Type B pancreatic cell (in vitro differentiated cells): ENCODE measurements at regions not wholly inside any gene's neighbourhood (a gene's known extent, or its start where the extent isn't known, plus 50 kb on each side); places are given as distances from the start of the nearest gene placed in this dataset.

Experiments used
- DNase-seq: peaks from one replicate; pipeline ENCODE4 v3.0.0; 2021; ENCODE audit warnings: mixed read lengths; ENCODE audit not compliant: unreplicated experiment; ENCODE audit errors: extremely low spot score
- H3K27ac Mint-ChIP-seq: 2 replicates; pipeline ENCODE4 v1.8.0; 2021; ENCODE audit warnings: mild to moderate bottlenecking, mixed read lengths
- H3K27me3 Mint-ChIP-seq: 2 replicates; pipeline ENCODE4 v1.8.0; 2021; ENCODE audit warnings: mixed read lengths
- H3K36me3 Mint-ChIP-seq: 2 replicates; pipeline ENCODE4 v1.8.0; 2021; ENCODE audit warnings: mixed read lengths
- H3K4me1 Mint-ChIP-seq: one replicate; pipeline ENCODE4 v1.8.0; 2021; ENCODE audit warnings: mixed read lengths; ENCODE audit not compliant: unreplicated experiment
- H3K4me3 Mint-ChIP-seq: 2 replicates; pipeline ENCODE4 v1.8.0; 2021; ENCODE audit warnings: mild to moderate bottlenecking, mixed read lengths
- H3K9me3 Mint-ChIP-seq: 2 replicates; pipeline ENCODE4 v1.8.0; 2021; ENCODE audit warnings: mixed read lengths
- CTCF ChIP-seq: fragments of 200-600 bp; sonication (generic); conservative IDR thresholded peaks from 2 replicates; pipeline ENCODE4 v1.5.0; 2021; ENCODE audit warnings: antibody characterized with exemption, mild to moderate bottlenecking

GRCh38 chr2:118568700-118569099 is 278.7 kb downstream of the EN1 start:
- Mint-ChIP-seq H3K27me3 (peaks cover 77% of the 10 kb centered on the region), H3K4me1 (no peaks in the 10 kb centered on the region), H3K9me3 (no peaks in the 10 kb centered on the region), H3K36me3 (no peaks in the 10 kb centered on the region), H3K4me3 (no peak overlapping the region), H3K27ac (no peak overlapping the region)
- TF ChIP-seq CTCF: no peak
- no peak for DNase-seq

GRCh38 chr2:118565786-118566540 is 281.5 kb downstream of the EN1 start:
- no peak for DNase-seq
- Mint-ChIP-seq H3K27me3 (peaks cover 75% of the 10 kb centered on the region), H3K4me3 (no peak overlapping the region), H3K4me1 (no peaks in the 10 kb centered on the region), H3K36me3 (no peaks in the 10 kb centered on the region), H3K9me3 (no peaks in the 10 kb centered on the region), H3K27ac (no peak overlapping the region)
- TF ChIP-seq CTCF: no peak

GRCh38 chr2:118565301-118565700 is 282.1 kb downstream of the EN1 start:
- DNase-seq: no peak
- Mint-ChIP-seq H3K4me1 (no peaks in the 10 kb centered on the region), H3K27me3 (peaks cover 74% of the 10 kb centered on the region), H3K36me3 (no peaks in the 10 kb centered on the region), H3K9me3 (no peaks in the 10 kb centered on the region), H3K27ac (no peak overlapping the region), H3K4me3 (no peak overlapping the region)
- no peak for TF ChIP-seq CTCF

- Mint-ChIP-seq H3K9me3 (no peaks in the 10 kb centered on the region), H3K27ac (no peak overlapping the region), H3K27me3 (peaks cover 53% of the 10 kb centered on the region), H3K36me3 (no peaks in the 10 kb centered on the region), H3K4me3 (no peak overlapping the region), H3K4me1 (no peaks in the 10 kb centered on the region)
- DNase-seq: no peak
- no peak for TF ChIP-seq CTCF
These were observed 285.3 kb downstream of the EN1 start for GRCh38 chr2:118562144-118562543.

- H3K36me3 Mint-ChIP-seq: no peaks in the 10 kb centered on the region
- H3K4me3 Mint-ChIP-seq: no peak overlapping the region
- no peak for TF ChIP-seq CTCF
- no peaks in the 10 kb centered on the region for H3K4me1 Mint-ChIP-seq
- H3K27ac Mint-ChIP-seq: no peak overlapping the region
- no peak for DNase-seq
- H3K27me3 Mint-ChIP-seq: peaks cover 43% of the 10 kb centered on the region
- H3K9me3 Mint-ChIP-seq: no peaks in the 10 kb centered on the region
These were observed 288.6 kb downstream of the EN1 start for GRCh38 chr2:118558846-118559245.
